ENCODE measurements at regions not wholly inside any gene's neighbourhood (a gene's known extent, or its start where the extent isn't known, plus 50 kb on each side); places are given as distances from the start of the nearest gene placed in this dataset.
A peak's percentile ranks its signal among the peaks of the same experiment; 100 is the strongest.

GRCh38 chr12:25689996-25690501 is 137.0 kb upstream of the LMNTD1 start:
- Mint-ChIP-seq H3K27ac (ENCODE audit: unreplicated experiment) (no peak overlapping the region), H3K9me3 (ENCODE audit: unreplicated experiment) (peaks cover 6% of the 10 kb centered on the region), H3K36me3 (ENCODE audit: low read depth, unreplicated experiment) (no peaks in the 10 kb centered on the region), H3K4me3 (ENCODE audit: unreplicated experiment) (no peak overlapping the region), H3K27me3 (ENCODE audit: low read depth, unreplicated experiment) (peaks cover 2% of the 10 kb centered on the region), H3K4me1 (ENCODE audit: low read depth, unreplicated experiment) (peaks cover 9% of the 10 kb centered on the region)
- Histone ChIP-seq H3K9ac (ENCODE audit: low read length) (no peak overlapping the region), H3K4me3 (ENCODE audit: insufficient read depth, low read depth, low read length) (no peak overlapping the region), H3K4me1 (ENCODE audit: insufficient read depth, low read length) (peaks cover 21% of the 10 kb centered on the region), H3K27ac (ENCODE audit: low read depth, low read length) (no peak overlapping the region), H3K9me3 (ENCODE audit: insufficient read depth, low read depth, low read length) (no peaks in the 10 kb centered on the region), H2AFZ (ENCODE audit: low read depth, low read length) (no peak overlapping the region), H3K4me2 (ENCODE audit: low read length) (no peak overlapping the region), H3K79me2 (ENCODE audit: insufficient read depth, low read length) (no peaks in the 10 kb centered on the region), H3K36me3 (ENCODE audit: insufficient read depth, low read length) (no peaks in the 10 kb centered on the region), H4K20me1 (ENCODE audit: insufficient read depth, low read length) (no peaks in the 10 kb centered on the region), H3K27me3 (ENCODE audit: insufficient read depth, low read length) (no peaks in the 10 kb centered on the region)
- peak; percentile 27 for DNase-seq (ENCODE audit: low read depth)
- TF ChIP-seq CTCF (IDR thresholded peaks at IDR 0.05; ENCODE audit: insufficient read depth, low read depth, low read length) (no peak), EZH2 (IDR thresholded peaks at IDR 0.05; ENCODE audit: insufficient read depth, low read length) (no peak)
- no peak for FAIRE-seq

GRCh38 chr12:25690996-25691864 is 138.1 kb upstream of the LMNTD1 start:
- H3K36me3 ChIP-seq (ENCODE audit: insufficient read depth, low read length): no peaks in the 10 kb centered on the region
- H2AFZ ChIP-seq (ENCODE audit: low read depth, low read length): no peak overlapping the region
- no peak overlapping the region for H3K4me3 ChIP-seq (ENCODE audit: insufficient read depth, low read depth, low read length)
- Mint-ChIP-seq H3K27ac (ENCODE audit: unreplicated experiment) (no peak overlapping the region), H3K27me3 (ENCODE audit: low read depth, unreplicated experiment) (peaks cover 2% of the 10 kb centered on the region), H3K36me3 (ENCODE audit: low read depth, unreplicated experiment) (no peaks in the 10 kb centered on the region), H3K4me3 (ENCODE audit: unreplicated experiment) (no peak overlapping the region), H3K9me3 (ENCODE audit: unreplicated experiment) (peaks cover 6% of the 10 kb centered on the region), H3K4me1 (ENCODE audit: low read depth, unreplicated experiment) (peaks cover 9% of the 10 kb centered on the region)
- H3K27me3 ChIP-seq (ENCODE audit: insufficient read depth, low read length): no peaks in the 10 kb centered on the region
- DNase-seq (ENCODE audit: low read depth): no peak
- H3K9ac ChIP-seq (ENCODE audit: low read length): no peak overlapping the region
- H3K4me2 ChIP-seq (ENCODE audit: low read length): peak overlapping the region; percentile 8
- peaks cover under 1% of the 10 kb centered on the region for H3K9me3 ChIP-seq (ENCODE audit: insufficient read depth, low read depth, low read length)
- no peaks in the 10 kb centered on the region for H3K79me2 ChIP-seq (ENCODE audit: insufficient read depth, low read length)
- peaks cover 21% of the 10 kb centered on the region for H3K4me1 ChIP-seq (ENCODE audit: insufficient read depth, low read length)
- TF ChIP-seq EZH2 (IDR thresholded peaks at IDR 0.05; ENCODE audit: insufficient read depth, low read length) (no peak), CTCF (IDR thresholded peaks at IDR 0.05; ENCODE audit: insufficient read depth, low read depth, low read length) (no peak)
- no peak for FAIRE-seq
- H3K27ac ChIP-seq (ENCODE audit: low read depth, low read length): no peak overlapping the region
- H4K20me1 ChIP-seq (ENCODE audit: insufficient read depth, low read length): no peaks in the 10 kb centered on the region

GRCh38 chr12:25691865-25692114 is 138.7 kb upstream of the LMNTD1 start:
- H3K9me3 Mint-ChIP-seq (ENCODE audit: unreplicated experiment): peaks cover 8% of the 10 kb centered on the region
- Histone ChIP-seq H2AFZ (ENCODE audit: low read depth, low read length) (no peak overlapping the region), H3K79me2 (ENCODE audit: insufficient read depth, low read length) (no peaks in the 10 kb centered on the region), H3K27ac (ENCODE audit: low read depth, low read length) (no peak overlapping the region), H4K20me1 (ENCODE audit: insufficient read depth, low read length) (no peaks in the 10 kb centered on the region), H3K4me2 (ENCODE audit: low read length) (peak overlapping the region; percentile 8), H3K27me3 (ENCODE audit: insufficient read depth, low read length) (no peaks in the 10 kb centered on the region), H3K9me3 (ENCODE audit: insufficient read depth, low read depth, low read length) (peaks cover 2% of the 10 kb centered on the region), H3K9ac (ENCODE audit: low read length) (no peak overlapping the region), H3K4me3 (ENCODE audit: insufficient read depth, low read depth, low read length) (no peak overlapping the region), H3K36me3 (ENCODE audit: insufficient read depth, low read length) (no peaks in the 10 kb centered on the region), H3K4me1 (ENCODE audit: insufficient read depth, low read length) (peaks cover 21% of the 10 kb centered on the region)
- H3K27ac Mint-ChIP-seq (ENCODE audit: unreplicated experiment): no peak overlapping the region
- no peak for DNase-seq (ENCODE audit: low read depth)
- peaks cover 9% of the 10 kb centered on the region for H3K4me1 Mint-ChIP-seq (ENCODE audit: low read depth, unreplicated experiment)
- H3K36me3 Mint-ChIP-seq (ENCODE audit: low read depth, unreplicated experiment): no peaks in the 10 kb centered on the region
- no peak for FAIRE-seq
- TF ChIP-seq CTCF (IDR thresholded peaks at IDR 0.05; ENCODE audit: insufficient read depth, low read depth, low read length) (no peak), EZH2 (IDR thresholded peaks at IDR 0.05; ENCODE audit: insufficient read depth, low read length) (no peak)
- peaks cover 2% of the 10 kb centered on the region for H3K27me3 Mint-ChIP-seq (ENCODE audit: low read depth, unreplicated experiment)
- no peak overlapping the region for H3K4me3 Mint-ChIP-seq (ENCODE audit: unreplicated experiment)
